Limb (tissue), 2 donors: ENCODE measurements at regions not wholly inside any gene's neighbourhood (a gene's known extent, or its start where the extent isn't known, plus 50 kb on each side); places are given as distances from the start of the nearest gene placed in this dataset.

Experiments used
- DNase-seq, 2 donors: peaks; one replicate each; pipeline ENCODE4 v3.0.0-alpha.2; 2016; ENCODE audit errors: extremely low spot score in 2 of 2

DNA sequence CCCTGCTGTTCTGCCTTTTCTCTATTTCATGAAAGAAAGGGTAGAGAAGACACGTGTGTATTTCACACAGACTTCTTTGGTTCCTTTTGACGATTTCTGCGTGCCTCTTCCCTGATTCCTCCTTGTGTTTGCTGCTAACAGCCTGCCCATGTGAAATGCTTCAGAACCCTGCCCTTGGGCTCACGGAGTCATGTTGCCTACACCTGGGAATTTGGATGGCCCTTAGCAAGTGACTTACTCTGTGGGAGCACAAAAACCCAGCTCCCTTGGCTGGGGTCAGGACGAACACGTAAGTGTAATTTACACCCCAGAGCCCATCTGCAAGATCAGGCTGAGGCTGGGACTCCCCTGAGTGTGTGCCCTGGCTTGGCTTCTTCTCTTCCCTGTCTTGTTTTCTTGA is 220.3 kb upstream of the BCOR start:
- DNase-seq: no peak

DNA sequence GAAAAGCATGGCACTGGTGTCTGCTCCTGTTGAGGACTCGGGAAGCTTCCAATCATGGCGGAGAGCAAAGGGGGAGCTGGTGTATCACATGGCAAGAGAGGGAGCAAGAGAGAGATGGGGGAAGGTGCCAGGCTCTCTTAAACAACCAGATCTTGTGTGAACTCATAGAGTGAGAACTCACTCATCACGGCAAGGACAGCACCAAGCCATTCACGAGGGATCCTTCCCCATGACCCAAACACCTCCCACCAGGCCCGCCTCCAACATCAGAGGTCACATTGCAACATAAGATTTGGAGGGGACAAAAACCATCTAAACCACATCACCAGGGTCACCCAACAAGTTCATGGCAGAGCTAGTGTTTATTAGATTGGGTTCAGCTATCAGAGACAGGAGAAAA is 218.7 kb upstream of the BCOR start:
- no peak for DNase-seq

DNA sequence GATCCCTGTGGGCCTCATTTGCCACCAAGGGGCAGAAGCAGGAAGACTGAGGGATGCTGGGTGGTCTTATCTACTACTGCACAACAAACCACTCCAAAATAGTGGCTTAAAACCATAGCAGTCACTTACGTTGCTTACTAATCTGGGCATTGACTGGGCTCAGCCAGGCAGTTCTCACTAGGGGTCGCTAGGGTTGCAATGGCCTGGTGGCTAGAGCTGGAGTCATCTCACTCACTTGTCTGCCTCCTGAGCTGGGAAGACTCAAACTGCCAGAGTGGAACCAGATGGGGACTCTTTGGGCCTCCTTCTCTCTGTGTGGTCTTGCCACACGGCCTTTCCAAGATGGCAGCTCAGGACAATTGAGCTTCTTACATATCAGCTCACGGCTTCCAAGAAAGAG is 216.3 kb upstream of the BCOR start:
- no peak for DNase-seq

DNA sequence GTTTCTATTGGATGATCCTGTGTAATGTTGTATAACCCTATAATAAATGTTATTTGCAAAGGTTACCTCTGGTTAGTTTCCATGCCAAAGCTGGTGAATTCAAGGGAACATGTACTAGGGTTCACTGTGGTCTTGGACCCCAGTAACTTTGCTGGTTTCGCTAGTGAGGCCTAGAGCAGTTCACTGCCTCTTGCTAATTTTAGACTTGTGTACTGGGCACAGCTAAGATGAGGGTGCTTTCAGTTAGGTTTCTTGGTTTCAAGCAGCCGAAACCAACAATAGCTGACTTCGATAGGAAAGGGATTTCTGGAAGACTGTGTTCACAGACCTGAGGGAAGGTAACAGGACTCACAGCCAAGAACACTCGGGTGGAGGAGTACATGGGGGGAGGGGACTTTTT is 215.5 kb upstream of the BCOR start:
- DNase-seq: no peak

DNA sequence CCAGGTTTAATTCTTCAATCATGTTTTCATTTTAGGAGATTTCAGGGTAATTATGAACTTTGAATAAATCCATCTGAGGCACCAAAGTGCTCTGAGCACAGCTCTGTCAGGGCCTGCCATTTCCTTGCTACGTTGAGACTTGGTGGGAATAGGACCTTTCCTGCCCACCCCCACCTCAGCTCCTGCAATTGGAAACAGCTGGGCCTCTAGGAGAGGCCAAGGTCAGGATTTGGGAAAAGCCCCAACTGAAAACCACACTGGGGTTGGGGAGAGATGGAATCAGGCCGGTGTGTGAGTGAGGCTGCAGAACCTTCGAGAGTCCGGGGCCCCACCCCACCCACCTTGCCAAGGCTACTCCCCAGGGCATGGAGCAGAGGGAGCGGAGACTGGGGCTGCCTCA is 212.7 kb upstream of the BCOR start:
- DNase-seq: no peak

DNA sequence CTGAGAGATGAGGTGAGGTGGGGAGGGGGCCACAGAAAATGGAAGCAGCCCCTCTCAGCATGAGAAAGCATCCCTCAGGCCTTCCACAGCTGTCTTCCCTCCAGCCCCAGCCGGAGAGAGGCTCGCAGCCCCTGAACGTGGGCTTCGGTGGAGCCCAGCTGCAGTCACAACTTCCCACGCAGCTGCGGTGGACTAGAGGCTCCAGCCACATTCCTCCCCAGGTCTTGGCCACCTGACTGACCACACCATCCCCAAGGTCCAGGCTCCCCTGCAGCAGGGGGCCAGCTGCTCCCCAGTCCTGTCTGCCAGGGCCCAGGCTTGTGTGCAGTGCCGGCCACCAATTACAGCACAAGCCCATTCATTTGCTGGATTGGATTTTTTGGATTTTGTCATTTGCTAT is 212.3 kb upstream of the BCOR start:
- peak in 1 of 2 donors; percentile 37 for DNase-seq

DNA sequence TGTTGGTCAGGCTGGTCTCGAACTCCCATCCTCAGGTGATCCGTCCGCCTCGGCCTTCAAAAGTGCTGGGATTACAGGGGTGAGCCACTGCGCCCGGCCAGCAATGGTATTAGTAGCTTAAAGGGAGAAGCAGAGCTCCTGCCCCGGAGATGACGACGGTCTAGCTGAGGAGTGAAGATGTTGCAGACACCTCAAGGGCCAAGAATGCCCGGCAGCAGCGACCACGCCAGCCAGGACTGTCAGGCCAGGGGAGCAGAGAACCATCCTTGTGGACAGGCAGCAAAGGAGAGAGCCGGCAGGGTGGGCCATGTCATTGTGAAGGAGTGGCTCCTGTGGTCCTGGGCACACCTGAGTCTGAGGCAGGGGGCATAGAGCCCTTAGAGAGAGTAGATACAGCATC is 210.1 kb upstream of the BCOR start:
- no peak for DNase-seq

DNA sequence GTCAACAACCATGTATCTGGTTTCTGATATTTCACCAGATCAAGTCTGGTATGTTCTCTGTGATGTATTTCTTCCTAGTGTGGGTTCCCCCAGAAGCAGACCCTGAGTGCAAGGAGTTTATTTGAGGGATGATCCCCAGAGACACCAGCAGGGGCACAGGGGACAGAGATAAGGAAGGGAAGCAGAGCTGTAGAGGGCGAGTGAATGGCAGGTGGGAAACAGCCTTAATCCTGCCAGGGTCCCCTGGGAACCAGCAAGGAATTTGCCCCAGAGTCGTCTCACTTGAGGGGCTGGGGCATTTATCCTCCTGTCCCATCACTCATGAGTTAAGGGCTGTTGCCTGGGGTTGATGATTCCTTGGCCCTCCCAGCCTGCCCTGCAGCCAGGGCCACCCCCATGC is 206.4 kb upstream of the BCOR start:
- DNase-seq: no peak

DNA sequence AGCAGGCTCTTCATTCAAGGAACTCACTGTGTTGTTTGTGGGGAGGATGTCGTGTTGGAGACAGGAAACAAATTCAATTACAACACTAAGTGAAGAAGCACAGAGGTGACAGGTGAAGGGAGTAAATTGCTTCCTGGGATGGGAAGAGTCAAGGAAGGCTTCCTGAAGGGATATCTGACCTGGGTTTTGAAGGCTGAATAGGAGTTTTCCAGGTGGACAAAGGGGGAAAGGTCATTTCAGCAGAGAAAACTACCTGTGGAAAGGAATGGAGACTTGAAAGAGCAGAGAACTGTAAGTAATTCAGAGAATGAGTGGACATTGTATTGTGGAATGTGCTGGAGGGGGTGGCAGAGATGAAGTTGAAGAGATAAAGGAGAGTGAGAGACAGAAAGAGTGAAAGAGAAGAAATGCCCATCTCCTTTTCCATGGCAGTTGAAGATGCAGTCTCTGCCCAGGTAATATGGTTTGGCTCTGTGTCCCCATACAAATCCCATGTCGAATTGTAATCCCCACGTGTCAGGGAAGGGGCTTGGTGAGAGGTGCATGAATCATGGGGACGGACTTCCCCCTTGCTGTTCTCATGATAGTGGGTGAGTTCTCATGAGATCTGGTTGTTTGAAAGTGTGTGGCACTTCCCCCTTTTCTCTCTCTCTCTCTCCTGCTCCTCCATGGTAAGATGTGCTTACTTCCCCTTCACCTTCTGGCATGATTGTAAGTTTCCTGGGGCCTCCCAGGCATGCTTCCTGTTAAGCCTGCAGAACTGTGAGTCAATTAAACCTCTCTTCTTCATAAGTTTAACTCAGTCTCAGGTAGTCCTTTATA is 205.7 kb upstream of the BCOR start:
- DNase-seq: no peak

DNA sequence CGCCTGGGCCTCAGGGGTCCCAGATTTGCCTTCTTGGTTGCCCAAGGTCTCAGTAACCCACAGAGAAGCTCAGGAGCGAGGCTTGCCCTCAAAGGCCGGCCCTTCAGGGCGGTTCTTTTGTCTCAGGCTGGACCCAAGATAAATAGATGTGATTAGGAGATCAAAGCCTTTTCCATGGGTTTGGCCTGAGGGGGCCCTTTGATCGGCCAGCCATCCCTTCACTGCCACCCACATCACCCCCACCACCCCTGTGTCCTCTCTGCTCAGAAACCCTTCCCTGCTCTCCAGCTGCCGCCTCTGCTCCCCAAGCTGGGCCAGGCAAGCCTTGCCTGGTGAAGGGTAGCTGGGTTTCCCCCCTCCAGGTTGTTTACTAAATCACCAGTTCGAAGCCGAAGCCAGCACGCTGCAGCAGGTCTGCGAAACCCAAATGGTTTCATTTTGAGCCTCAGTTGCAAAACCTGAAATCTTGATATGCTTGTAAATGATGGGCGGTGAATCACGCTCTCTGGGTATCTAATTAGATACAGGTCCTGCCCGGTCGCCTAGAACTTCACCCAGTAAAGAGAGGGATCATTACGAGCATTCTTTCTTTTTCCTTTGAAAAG is 202.6 kb upstream of the BCOR start:
- no peak for DNase-seq

DNA sequence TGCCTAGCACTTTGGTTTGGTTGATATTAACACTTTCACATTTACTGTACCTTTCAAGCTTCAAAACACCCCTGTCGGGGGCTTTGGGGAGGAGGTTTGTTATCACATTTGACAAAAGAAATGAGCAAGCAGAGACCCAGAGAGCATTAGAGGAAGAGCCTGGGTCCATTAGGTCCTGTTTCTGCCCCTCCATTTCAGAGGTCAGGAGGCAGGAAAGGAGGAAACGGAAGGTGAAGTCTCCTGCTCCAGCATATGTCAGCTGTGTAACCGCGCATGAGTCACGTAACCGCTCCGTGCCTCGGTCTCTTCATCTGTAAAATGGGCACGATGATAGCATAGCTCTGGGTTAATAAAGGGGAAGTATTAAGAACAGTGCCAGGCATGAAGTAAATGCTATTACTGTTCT is 201.9 kb upstream of the BCOR start:
- DNase-seq: no peak

DNA sequence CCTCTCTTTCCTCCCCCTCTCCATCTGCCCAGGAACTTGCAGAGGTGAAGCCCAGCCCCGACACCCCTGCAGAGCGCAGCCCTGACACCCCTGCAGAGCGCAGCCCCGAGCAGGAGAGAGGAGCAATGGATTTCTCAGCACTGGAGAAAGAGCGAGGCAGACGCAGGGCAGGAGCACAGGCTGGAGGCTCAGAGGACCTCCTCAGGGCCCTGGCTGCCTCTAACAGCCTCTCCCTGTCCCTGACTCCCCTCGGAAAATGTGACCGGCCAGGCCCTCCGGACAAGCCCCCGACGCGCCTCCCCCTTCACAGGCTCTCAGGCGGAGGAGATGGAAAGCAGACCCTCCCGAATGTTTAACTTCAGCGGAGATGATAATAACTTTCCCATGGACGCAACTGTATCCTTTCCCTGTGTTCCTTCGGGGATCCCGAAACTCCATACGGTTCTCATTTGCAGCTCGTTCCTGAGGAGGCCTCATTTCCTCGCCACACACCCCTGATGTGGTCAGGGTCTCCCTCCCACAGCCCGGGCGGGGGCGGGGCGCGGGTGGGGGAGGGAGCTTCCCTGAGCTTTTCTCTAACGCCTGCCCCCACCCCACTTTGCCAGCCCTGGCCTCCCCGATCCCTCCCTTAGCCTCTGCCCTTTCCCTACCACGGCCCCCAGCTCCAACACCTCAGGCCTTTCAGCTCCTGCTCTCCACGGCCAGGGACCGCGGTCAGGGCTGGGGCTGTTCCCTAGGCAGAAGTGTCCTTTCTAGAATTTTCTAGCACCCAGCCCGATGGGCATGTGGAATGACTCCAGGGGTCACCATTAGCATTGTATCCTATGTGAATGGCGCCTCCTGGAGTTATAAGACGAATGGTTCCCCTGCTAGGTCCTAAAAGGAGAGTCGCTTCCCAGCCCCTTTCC is 201.1 kb upstream of the BCOR start:
- DNase-seq: peak; percentile 37 to 58

DNA sequence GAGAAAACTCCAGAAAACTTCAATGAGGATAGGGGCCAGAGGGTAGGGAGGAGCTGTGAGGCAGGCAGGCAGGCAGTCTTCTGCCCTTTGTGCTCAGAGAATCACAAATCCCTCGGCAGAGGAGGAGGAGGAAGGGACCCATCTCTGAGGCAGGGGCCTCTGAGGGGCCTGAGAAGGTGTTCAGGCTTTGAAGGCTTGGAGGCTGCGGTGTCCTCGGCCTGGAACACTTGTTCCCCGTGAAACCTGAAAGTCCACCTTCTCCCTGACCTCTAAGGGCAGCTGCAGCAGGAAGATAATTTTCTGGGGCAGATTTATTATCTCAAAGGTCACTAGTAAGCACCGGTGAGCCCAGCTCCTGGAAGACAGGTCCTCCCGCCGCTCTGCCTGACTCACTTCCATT is 200.3 kb upstream of the BCOR start:
- no peak for DNase-seq

DNA sequence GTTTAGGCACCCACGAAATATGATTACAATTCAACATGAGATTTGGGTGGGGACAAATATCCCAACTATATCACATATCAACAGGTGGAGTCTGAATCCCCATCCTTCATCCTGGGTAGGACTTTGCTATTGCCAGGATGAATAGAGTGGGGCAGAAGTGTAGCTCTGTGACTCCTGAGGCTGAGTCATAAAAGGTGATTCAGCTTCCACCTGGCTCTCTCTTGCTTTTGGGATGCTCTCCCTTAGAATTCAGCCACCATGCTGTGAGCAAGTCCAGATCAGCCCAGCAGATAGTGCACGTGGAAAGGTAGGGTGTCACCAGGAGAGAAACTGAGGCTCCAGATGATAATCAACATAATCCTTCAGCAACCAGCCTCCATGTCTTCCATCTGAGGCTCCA is 193.8 kb upstream of the BCOR start:
- DNase-seq: no peak

DNA sequence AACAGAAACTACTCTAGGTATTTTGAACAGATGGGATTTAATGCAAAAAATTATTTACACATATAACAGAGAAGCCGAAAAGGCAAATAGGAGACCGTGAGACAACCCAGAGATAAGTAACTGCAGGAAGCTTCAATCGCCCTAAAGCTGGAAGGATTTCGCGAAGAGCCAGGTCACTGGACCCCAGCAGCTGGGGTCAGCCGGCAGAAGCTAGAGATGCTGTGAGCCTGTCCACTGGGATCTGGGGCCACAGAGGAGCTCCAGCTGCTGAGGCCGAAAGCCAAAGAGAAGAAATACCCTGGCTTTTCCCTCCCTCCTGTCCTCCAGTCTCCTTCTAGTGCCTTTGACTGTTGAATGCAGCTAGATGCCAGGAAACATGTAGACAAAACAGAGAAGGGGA is 192.8 kb upstream of the BCOR start:
- DNase-seq: no peak

DNA sequence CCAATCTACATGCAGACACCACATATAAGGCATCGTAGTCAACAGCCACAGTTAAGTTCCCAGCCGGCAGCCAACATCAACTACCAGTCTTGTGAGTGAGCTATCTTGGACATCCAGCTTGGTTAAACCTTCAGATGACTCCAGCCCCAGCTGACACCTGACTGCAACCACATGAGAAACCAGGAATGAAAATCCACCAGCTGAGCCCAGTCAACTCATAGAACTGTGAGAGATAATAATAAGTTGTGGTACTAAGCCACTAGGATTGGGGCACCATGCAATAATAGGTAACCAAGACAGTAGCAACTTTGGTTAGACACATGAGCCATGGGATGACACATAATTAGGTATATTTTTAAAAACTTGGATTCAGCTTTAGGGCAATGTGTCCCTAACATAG is 188.1 kb upstream of the BCOR start:
- DNase-seq: no peak

DNA sequence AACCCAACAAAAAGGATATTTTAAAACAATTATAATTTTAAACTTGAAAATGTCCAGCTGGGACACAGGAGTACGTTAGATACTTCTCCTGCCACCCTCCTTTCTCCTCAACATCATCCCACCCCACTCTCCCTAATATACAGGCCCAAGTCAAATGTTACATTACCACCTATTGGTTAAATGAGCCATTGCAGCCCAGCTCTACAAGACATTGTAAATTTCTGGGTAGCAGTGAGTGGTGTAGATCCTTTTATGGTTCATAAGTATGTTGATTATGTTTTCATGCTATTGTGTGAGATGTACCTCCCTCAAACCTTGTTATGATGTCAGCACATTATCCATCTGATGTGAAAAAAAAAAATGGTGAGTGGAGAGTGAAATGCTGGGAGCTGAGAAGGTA is 187.1 kb upstream of the BCOR start:
- no peak for DNase-seq

DNA sequence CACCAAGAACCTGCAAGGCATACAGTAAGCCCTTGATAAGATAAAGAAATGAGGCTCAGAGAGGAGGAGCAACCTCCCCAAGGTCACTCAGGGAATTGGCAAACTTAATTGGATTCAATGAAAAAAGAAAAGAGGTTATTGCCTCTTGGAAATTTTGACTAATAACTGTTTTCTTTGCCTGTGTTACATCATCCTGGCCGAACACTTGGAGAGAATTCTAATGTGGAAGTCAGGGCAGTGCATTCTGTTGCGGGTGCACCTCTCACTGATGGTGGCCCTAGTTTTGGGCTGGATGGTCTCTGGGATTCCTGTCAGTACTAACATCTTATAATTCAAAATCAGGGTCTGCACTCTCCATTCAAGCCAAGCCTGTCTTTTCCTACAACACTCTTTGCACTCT is 186.2 kb upstream of the BCOR start:
- DNase-seq: no peak

DNA sequence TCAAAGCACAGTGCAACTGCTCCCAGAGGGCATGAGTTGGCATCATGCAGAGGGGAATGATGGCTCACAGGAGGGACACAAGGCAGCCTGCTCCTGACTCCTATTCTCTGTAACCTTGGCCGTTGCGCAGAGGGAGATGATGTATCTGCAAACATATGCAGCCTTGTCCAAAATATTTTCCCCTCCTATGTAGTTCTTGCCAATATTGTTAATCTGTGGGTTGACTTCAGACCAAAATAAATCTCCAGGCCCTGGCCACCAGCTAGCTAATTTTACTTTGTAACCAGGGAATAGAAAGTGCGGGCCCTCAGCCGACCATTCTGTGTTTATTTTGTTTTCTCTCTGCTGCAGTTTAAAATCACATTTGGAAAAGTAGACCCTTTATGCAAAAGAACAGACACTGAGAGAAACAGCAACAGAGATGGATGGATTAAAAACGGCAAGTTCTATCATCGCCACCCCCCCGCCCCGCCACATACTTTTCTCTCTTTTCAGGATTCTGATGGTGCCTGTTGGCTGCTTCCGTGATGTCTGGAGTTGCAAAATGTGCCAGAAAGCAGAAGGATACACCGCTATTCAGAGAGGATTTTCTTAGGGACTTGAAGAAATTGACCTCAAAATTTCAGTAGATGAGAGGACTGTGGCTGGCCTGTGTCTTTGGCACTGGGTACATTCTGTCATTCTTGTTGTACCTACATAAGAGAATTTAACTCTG is 185.3 kb upstream of the BCOR start:
- no peak for DNase-seq

DNA sequence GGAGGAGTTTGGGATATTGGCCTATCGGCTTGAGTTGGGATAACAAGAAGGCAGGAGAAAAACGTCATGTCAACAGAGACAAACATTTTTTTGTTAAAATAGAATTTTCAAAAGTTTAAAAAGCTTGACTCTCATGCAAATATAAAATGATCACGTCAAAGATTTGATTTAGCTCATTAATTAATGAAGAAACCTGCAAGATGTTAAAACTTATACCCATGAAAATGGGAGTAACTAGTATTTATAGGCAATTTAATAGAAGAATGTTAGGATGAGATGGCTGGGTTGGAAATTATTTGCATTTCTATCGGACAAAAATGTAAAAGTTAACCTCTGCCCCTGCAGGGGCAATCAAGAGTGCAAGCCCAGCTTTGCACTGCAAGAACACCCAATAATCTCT is 184.6 kb upstream of the BCOR start:
- DNase-seq: no peak

DNA sequence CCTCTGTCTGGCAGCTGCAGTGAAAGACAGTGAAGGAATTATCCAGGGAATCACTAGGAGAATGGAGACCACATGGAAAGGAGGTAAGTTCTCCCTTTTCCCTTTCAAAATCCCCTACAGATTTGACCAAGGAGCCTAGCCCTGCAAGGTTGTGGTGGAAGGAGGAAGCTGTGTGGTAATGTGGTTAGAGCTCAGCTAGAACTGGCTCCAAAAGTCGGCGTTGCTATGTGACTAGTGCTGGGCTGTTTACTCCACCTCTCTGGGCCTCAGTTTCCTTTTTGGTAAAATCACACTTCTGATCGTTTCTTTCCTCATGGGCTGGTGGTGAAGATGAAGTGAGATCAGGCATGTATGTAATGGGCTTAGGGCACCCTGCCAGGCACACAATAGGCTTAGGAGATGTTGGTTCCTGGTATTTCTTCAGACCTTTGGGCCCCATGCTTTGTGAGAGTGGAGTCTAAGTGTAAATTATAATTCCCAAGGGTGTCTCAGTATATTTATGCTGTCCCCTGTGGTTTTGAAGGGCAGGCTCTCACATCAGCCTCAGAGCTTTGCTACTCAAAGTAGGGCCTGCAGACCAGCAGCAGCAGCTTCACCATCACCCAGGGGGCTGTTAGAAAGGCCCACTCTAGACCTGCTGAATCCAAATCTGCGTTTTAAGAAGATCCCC is 183.7 kb upstream of the BCOR start:
- no peak for DNase-seq
